ENCODE measurements at regions not wholly inside any gene's neighbourhood (a gene's known extent, or its start where the extent isn't known, plus 50 kb on each side); places are given as distances from the start of the nearest gene placed in this dataset.

DNA sequence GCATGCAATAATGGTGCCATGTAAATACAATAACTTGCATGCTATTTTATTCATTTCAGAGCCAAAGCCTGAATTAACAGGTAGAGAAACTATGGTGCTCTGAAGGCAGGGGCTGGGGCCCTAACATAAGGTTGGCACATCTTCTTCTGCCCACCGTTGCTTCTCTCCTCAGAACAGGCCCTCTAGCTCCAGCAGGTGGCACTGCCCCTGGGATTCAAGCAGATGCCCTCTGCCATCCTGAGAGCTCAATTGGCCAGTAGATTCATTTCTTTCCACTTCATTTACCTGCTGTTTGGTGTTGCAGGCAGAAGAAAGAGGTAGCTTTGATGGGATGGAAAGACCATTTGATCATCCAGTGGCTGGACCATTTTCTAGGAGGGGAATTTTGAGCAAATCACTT lies 130.5 kb downstream of the FOXB1 start:
- TF ChIP-seq, protein P1, sequence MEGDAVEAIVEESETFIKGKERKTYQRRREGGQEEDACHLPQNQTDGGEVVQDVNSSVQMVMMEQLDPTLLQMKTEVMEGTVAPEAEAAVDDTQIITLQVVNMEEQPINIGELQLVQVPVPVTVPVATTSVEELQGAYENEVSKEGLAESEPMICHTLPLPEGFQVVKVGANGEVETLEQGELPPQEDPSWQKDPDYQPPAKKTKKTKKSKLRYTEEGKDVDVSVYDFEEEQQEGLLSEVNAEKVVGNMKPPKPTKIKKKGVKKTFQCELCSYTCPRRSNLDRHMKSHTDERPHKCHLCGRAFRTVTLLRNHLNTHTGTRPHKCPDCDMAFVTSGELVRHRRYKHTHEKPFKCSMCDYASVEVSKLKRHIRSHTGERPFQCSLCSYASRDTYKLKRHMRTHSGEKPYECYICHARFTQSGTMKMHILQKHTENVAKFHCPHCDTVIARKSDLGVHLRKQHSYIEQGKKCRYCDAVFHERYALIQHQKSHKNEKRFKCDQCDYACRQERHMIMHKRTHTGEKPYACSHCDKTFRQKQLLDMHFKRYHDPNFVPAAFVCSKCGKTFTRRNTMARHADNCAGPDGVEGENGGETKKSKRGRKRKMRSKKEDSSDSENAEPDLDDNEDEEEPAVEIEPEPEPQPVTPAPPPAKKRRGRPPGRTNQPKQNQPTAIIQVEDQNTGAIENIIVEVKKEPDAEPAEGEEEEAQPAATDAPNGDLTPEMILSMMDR (IDR thresholded peaks at IDR 0.05), result no peak
- no peak for TF ChIP-seq POLR2A (IDR thresholded peaks at IDR 0.05)

All from breast epithelium (tissue), 3 donors.